Mucosa of rectum (tissue), 2 donors: ENCODE measurements at regions not wholly inside any gene's neighbourhood (a gene's known extent, or its start where the extent isn't known, plus 50 kb on each side); places are given as distances from the start of the nearest gene placed in this dataset.
"Not testable (repeated sequence)": the region's sequence is repeated elsewhere in the genome, so short reads cannot be mapped to it uniquely, and the experiment has no call there.

Experiments
- H3K27ac ChIP-seq, 2 donors: one replicate each; pipeline ENCODE4 v1.7.0; 2013; ENCODE audit warnings: inconsistent platforms in 2 of 2, low read depth in 2 of 2, low read length in 2 of 2
- H3K27me3 ChIP-seq, 2 donors: one replicate each; pipeline ENCODE4 v1.7.0; 2013; ENCODE audit warnings: low read length in 2 of 2; ENCODE audit not compliant: control insufficient read depth in 2 of 2, insufficient read depth in 2 of 2
- H3K36me3 ChIP-seq, 2 donors: one replicate each; pipeline ENCODE4 v1.7.0; 2013; ENCODE audit warnings: low read length in 2 of 2; ENCODE audit not compliant: control insufficient read depth in 2 of 2, insufficient read depth in 2 of 2
- H3K4me1 ChIP-seq, 2 donors: one replicate each; pipeline ENCODE4 v1.7.0; 2013; ENCODE audit warnings: low read length in 2 of 2, mild to moderate bottlenecking in 1 of 2; ENCODE audit not compliant: control insufficient read depth in 2 of 2, insufficient read depth in 2 of 2
- H3K4me3 ChIP-seq, 2 donors: one replicate each; pipeline ENCODE4 v1.7.0; 2013; ENCODE audit warnings: low read length in 2 of 2
- H3K9ac ChIP-seq, 2 donors: one replicate each; pipeline ENCODE4 v1.7.0; 2013; ENCODE audit warnings: low read length in 2 of 2, low read depth in 1 of 2, mild to moderate bottlenecking in 1 of 2
- H3K9me3 ChIP-seq, 2 donors: one replicate each; pipeline ENCODE4 v1.7.0; 2013; ENCODE audit warnings: low read length in 2 of 2; ENCODE audit not compliant: control insufficient read depth in 2 of 2
- donor health status: healthy.
- donor health status: Normal muscosa, but diverticular disease.

- Histone ChIP-seq H3K36me3 (no peaks in the 10 kb centered on the region), H3K27ac (no peak overlapping the region), H3K4me3 (no peak overlapping the region), H3K4me1 (peaks cover 3 to 5% of the 10 kb centered on the region in 2 donors), H3K27me3 (no peaks in the 10 kb centered on the region), H3K9me3 (no peaks in the 10 kb centered on the region), H3K9ac (no peak overlapping the region)
These were observed 171.1 kb upstream of the PROK2 start for GRCh38 chr3:71956069-71956340.

- H3K4me3 ChIP-seq, result no peak overlapping the region
These were observed 170.5 kb upstream of the PROK2 start for GRCh38 chr3:71955240-71956068.

GRCh38 chr3:71951842-71952241, 166.9 kb upstream of the PROK2 start:
- no peaks in the 10 kb centered on the region for H3K27me3 ChIP-seq

More at GRCh38 chr3:71955240-71956068, 170.5 kb upstream of the PROK2 start:
- no peaks in the 10 kb centered on the region for H3K27me3 ChIP-seq
- no peaks in the 10 kb centered on the region for H3K9me3 ChIP-seq
- peaks cover 3 to 5% of the 10 kb centered on the region in 2 donors for H3K4me1 ChIP-seq
- no peak overlapping the region for H3K9ac ChIP-seq
- no peak overlapping the region for H3K27ac ChIP-seq
- H3K36me3 ChIP-seq, result no peaks in the 10 kb centered on the region

GRCh38 chr3:71951361-71951760, 166.4 kb upstream of the PROK2 start:
- H3K9ac ChIP-seq, result no peak overlapping the region
- no peaks in the 10 kb centered on the region for H3K27me3 ChIP-seq
- no peaks in the 10 kb centered on the region for H3K9me3 ChIP-seq
- H3K36me3 ChIP-seq, result no peaks in the 10 kb centered on the region
- H3K4me1 ChIP-seq, result peaks cover 3 to 5% of the 10 kb centered on the region in 2 donors
- H3K27ac ChIP-seq, result no peak overlapping the region
- H3K4me3 ChIP-seq, result no peak overlapping the region

More at GRCh38 chr3:71951842-71952241, 166.9 kb upstream of the PROK2 start:
- no peaks in the 10 kb centered on the region for H3K9me3 ChIP-seq
- H3K4me1 ChIP-seq, result peaks cover 3 to 5% of the 10 kb centered on the region in 2 donors
- no peak overlapping the region for H3K4me3 ChIP-seq
- H3K9ac ChIP-seq, result no peak overlapping the region
- no peak overlapping the region for H3K27ac ChIP-seq
- no peaks in the 10 kb centered on the region for H3K36me3 ChIP-seq

GRCh38 chr3:71949442-71949841, 164.5 kb upstream of the PROK2 start:
- H3K9ac ChIP-seq, result no peak overlapping the region
- no peak overlapping the region for H3K27ac ChIP-seq
- no peaks in the 10 kb centered on the region for H3K27me3 ChIP-seq
- no peak overlapping the region for H3K4me3 ChIP-seq
- H3K36me3 ChIP-seq, result no peaks in the 10 kb centered on the region
- H3K4me1 ChIP-seq, result no peaks in the 10 kb centered on the region
- no peaks in the 10 kb centered on the region for H3K9me3 ChIP-seq

GRCh38 chr3:71944482-71945065, 159.6 kb upstream of the PROK2 start:
- no peaks in the 10 kb centered on the region for H3K4me1 ChIP-seq
- H3K9me3 ChIP-seq, result no peaks in the 10 kb centered on the region
- no peak overlapping the region for H3K27ac ChIP-seq
- no peaks in the 10 kb centered on the region for H3K36me3 ChIP-seq
- H3K27me3 ChIP-seq, result no peaks in the 10 kb centered on the region
- H3K9ac ChIP-seq, result no peak overlapping the region
- H3K4me3 ChIP-seq, result no peak overlapping the region

- no peaks in the 10 kb centered on the region for H3K4me1 ChIP-seq
- H3K27me3 ChIP-seq, result no peaks in the 10 kb centered on the region
- H3K9me3 ChIP-seq, result no peaks in the 10 kb centered on the region
- H3K4me3 ChIP-seq, result no peak overlapping the region
- no peak overlapping the region for H3K27ac ChIP-seq
- no peaks in the 10 kb centered on the region for H3K36me3 ChIP-seq
- no peak overlapping the region for H3K9ac ChIP-seq
These were observed 157.7 kb upstream of the PROK2 start for GRCh38 chr3:71942432-71943187.

- no peak overlapping the region for H3K4me3 ChIP-seq
- no peak overlapping the region for H3K9ac ChIP-seq
- no peaks in the 10 kb centered on the region for H3K36me3 ChIP-seq
- no peak overlapping the region for H3K27ac ChIP-seq
- H3K4me1 ChIP-seq, result no peaks in the 10 kb centered on the region
- H3K27me3 ChIP-seq, result no peaks in the 10 kb centered on the region
- no peaks in the 10 kb centered on the region for H3K9me3 ChIP-seq
These were observed 155.5 kb upstream of the PROK2 start for GRCh38 chr3:71940486-71940885.

- not testable (repeated sequence) for H3K9ac ChIP-seq, H3K27me3 ChIP-seq, H3K4me3 ChIP-seq, H3K36me3 ChIP-seq, H3K27ac ChIP-seq, H3K4me1 ChIP-seq, H3K9me3 ChIP-seq
These were observed 153.1 kb upstream of the PROK2 start for GRCh38 chr3:71938081-71938480.

GRCh38 chr3:71936681-71937080, 151.7 kb upstream of the PROK2 start:
- no peaks in the 10 kb centered on the region for H3K4me1 ChIP-seq
- no peaks in the 10 kb centered on the region for H3K9me3 ChIP-seq
- no peak overlapping the region for H3K9ac ChIP-seq
- no peaks in the 10 kb centered on the region for H3K27me3 ChIP-seq
- no peaks in the 10 kb centered on the region for H3K36me3 ChIP-seq
- no peak overlapping the region for H3K4me3 ChIP-seq
- H3K27ac ChIP-seq, result no peak overlapping the region
